NCI-H1694 (cell line): ENCODE measurements at regions not wholly inside any gene's neighbourhood (a gene's known extent, or its start where the extent isn't known, plus 50 kb on each side); places are given as distances from the start of the nearest gene placed in this dataset.

Source experiments
- DNase-seq: peaks from one replicate; lab custom pipeline; 2025; lab: John Stamatoyannopoulos, UW

DNA sequence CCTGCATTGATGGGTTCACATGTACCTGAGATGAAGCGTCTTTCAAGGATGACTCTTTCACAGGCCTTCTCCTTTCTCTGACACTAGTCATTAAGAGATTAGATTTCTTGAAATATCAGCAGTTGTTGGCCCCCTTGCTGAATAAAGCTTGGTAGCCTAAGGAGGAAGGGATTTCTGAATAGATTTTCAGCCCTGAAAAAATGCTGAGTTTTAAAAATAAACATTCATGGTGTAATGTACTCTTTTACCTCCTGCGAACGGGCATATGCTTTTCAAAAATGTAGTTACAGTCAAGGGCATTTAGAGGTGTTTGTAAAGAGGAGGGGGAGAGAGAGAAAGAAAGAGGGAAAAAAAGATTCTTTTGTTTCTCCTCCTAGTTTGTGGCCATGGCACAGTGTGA lies 222.7 kb downstream of the SOX4 start:
- no peak for DNase-seq

GRCh38 chr6:21820442-21820841 lies 226.9 kb downstream of the SOX4 start:
- DNase-seq = no peak

DNA sequence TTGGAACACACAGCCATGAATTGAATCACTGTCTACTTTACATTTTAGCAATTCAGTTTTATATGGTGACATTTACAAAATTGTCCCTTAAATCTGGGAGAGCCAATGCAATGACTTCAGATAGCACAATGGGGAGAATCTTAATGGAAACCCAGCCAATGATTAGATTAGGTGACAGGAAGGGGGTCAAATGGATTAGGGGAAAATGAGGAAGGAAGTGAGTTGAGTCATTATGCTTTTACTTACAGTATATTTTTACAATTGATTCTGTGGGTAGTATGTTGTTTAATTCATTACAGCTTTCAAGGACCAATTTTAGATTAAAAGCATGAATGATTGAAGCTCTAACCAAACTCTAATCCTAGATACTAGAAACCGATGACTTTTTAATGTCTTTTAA lies 229.8 kb downstream of the SOX4 start:
- no peak for DNase-seq

- no peak for DNase-seq
These were observed 231.1 kb downstream of the SOX4 start for GRCh38 chr6:21824431-21825177.

- DNase-seq = no peak
These were observed 232.5 kb downstream of the SOX4 start for GRCh38 chr6:21826023-21826422.

- DNase-seq = no peak
These were observed 233.4 kb downstream of the SOX4 start for GRCh38 chr6:21826904-21827303.

- DNase-seq = no peak
These were observed 234.1 kb downstream of the SOX4 start for GRCh38 chr6:21827425-21828202.

DNA sequence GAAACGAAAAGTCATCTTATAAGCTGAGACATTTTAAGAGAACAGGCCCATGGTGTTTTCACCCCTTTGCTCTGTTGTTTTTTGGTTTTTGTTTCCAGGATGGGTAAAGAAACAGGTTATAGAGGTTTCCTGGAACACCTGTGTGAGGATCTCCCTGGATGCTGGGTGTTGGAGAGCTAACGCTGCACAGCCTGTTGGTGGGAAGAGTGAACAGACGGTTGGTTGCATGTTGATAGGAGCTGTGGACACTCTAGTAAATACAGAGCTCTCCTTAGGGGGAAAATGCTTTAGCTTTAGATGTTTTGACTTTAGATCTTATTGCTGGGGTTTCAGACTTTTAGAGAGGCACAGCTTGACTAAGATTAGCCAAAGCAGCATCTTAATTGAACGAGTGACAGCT lies 235.2 kb downstream of the SOX4 start:
- no peak for DNase-seq

DNA sequence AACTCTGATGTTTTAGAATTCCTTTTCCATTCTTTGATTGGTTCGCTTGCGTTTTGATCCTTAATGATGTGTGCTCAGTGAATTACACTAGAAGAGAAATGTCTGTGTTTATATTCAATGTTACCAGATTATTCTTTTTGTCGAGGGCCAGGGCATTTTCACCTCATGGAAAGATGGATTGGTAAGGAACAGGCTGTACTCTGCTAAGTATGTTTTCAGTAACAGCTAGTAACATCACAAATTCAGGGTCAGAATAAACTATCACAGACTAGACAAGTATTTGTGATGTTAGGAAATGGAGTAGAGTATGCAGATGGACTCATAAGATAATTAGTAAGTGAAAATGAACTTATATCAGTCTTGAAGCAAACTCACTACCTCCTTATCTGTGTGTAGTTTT lies 235.6 kb downstream of the SOX4 start:
- DNase-seq = no peak

- no peak for DNase-seq
These were observed 238.2 kb downstream of the SOX4 start for GRCh38 chr6:21831521-21832291.

DNA sequence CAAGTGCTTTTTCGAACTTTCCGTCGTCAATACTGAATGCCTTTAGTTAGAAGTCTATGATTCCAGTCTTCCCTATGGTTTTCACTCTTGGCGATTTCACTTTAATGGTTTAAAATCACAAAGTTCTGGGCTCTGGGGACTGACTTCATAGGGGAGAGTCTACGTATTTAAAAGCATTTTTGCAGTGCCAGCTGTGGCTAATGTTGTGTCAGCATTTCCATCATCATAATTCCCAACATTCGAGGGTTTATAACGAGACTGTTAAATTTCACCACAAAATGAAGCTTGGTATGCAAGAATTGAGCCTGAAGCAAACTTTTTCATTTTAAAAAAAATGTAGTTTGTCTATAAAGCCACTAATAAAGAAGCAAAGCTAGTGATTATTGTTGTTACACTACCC lies 242.7 kb downstream of the SOX4 start:
- no peak for DNase-seq

GRCh38 chr6:21836772-21837425 lies 243.3 kb downstream of the SOX4 start:
- no peak for DNase-seq

DNA sequence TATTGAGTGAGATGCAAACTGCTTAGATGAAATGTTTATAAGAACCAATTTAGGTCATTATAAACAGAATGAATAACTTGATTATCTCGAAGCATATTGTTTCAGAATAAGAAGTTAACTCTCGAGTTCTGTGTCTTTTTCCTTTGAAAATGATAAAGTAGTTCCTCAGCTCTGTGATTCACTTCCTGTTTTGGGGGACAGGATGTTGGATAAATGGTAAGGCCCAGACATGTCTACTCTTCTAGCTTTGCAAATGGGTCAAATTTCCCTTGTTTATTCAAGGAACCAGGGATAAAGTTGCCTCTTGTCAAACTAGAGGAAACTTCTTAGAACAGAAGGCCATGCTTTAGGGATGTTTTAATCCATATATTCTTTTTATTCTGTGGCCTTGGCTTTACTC lies 246.9 kb downstream of the SOX4 start:
- no peak for DNase-seq

DNA sequence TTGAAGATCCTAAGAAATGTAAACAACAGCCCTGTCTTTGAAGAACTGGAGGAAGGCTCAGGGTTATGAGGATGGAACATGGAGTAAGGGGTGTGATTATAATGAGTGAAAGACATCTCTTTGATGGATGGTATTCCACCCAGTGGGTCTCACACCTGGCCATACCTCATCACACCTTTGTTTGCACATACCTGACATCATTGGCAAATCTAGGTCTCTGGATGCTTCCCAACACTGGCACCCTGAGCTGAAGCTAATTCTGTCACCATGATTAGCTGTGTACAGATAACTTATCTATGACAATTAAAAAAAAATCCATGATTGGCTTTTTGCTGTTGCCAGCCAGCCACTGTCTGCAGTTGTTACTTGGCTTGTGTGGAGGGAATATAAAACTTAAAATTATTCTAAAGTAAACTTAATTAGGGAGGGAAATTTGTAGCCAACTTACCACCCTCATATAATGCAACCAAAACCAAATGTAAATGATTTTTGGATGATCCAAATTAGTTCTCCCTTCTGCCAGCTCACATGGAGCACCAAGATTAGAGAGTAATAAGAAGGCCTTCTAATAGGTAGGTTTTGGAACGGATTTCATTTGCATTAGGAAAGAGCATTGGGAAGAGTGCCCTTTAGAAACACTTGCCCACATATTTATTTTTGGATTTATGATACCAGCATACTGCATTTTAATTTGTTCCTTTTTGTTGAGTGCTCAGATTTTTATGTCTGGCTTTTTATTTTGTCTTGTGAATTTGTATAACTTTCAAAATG lies 249.5 kb downstream of the SOX4 start:
- DNase-seq = no peak

DNA sequence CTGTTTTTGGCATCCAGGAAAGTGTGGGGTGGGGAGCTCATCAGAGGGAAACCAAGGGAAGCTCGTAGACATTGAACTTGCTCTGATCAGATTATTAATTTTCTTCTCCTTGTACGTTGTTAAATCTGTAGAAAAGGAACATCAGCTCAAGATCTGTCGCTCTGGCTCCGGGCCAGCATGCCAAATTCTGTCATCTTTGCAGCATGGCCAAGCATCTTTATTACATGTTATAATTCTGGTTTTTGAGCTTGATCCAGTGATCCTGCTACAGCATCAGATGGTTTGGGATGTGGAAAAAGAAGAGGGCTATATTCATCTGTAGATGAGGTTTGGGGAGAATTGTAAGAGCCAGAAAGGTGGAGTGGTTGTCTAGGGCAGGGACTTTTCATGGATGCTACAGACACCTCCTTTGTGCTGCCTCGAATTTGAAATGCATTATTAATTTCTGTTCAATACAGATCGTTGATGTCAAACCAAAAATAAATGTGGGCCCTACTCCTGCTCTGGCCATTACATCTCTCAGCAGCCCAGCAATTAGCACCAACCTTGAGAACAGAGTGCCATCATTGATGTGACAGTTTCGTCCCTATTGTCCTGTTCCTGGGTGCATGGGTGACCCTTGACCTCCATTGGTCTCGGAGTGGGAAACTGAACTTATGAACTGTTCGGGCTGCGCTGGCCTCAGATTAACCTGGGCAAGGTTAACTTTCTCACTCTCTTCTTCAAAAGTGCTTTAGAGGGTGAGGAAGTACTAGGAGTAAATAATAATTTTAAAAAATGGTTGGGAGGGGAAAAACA lies 250.8 kb downstream of the SOX4 start:
- no peak for DNase-seq

DNA sequence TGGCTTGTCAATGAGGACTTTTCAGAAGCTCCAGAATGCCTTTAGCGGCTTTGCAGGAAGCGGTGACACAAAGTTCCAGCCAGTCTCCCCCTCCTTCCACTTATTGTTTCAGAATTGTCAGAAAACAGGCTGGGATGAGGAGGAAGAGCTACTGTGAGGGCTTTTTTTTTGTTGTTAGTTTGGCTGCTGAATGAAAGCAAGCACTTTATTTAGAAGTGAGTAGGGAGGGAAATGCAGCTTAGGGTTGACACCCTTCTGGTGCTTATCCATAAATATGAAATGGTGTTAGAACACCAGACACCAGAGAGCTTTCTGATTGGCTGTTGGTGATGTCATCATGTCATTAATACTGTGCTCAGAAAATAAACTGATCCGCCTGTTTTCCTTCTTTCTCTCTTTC lies 251.5 kb downstream of the SOX4 start:
- no peak for DNase-seq

DNA sequence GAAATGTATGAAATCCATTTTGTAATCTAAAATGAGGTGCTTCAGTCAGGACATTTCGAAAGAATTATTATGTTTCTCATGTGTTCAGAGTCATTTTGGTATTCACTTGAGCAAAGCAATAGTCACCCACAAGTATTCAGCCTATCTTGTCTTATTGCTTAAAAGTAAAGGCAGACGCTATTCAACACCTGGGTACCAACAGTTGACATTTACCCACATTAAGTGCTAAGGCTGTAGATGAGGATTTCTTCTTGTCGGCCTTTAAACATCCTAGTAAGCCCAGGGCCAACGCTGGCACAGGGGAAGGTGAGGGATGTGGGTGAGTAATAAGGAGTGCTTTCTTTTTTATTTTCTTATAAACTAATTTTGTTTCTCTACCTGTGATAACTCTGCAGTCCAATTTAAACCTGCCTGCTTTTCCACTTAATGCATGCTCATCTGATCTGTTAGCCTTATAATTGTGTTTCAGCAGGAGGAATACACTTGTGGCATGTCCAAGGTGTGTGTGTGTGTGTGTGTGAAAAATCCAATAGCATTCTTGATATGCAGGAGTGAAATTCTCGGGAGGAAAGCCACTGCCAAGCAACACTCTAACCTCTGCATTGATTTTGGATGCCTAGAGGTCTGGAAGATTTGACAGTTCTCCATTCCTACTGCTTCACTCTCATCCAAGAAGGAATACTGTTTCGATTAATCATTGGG lies 252.0 kb downstream of the SOX4 start:
- no peak for DNase-seq

GRCh38 chr6:21846541-21847451 lies 253.2 kb downstream of the SOX4 start:
- no peak for DNase-seq
